SU-DHL-6 (cell line): ENCODE measurements at regions not wholly inside any gene's neighbourhood (a gene's known extent, or its start where the extent isn't known, plus 50 kb on each side); places are given as distances from the start of the nearest gene placed in this dataset.

Experiments used
- CTCF ChIP-seq: fragments of 200-600 bp; sonication (generic); IDR thresholded peaks from one replicate; pipeline ENCODE4 v1.5.1; 2017; ENCODE audit warnings: antibody characterized with exemption, mild to moderate bottlenecking, low read length, moderate library complexity; ENCODE audit not compliant: insufficient read depth, poor library complexity, severe bottlenecking
- EZH2phosphoT487 ChIP-seq: fragments of 200-600 bp; sonication (generic), shearing (Covaris generic); conservative IDR thresholded peaks from 2 replicates; pipeline ENCODE4 v1.6.1; 2018; ENCODE audit warnings: mild to moderate bottlenecking, antibody characterized with exemption, low read length, moderate library complexity, mixed read lengths

- TF ChIP-seq CTCF (no peak), EZH2phosphoT487 (no peak)
These were observed 148.7 kb downstream of the FCRL5 start for GRCh38 chr1:157403608-157404007.
